COLO829 (cell line): ENCODE measurements at regions not wholly inside any gene's neighbourhood (a gene's known extent, or its start where the extent isn't known, plus 50 kb on each side); places are given as distances from the start of the nearest gene placed in this dataset.

ENCODE experiments used
- DNase-seq: peaks from one replicate; pipeline ENCODE4 v3.0.0; 2012; ENCODE audit warnings: low spot score

DNA sequence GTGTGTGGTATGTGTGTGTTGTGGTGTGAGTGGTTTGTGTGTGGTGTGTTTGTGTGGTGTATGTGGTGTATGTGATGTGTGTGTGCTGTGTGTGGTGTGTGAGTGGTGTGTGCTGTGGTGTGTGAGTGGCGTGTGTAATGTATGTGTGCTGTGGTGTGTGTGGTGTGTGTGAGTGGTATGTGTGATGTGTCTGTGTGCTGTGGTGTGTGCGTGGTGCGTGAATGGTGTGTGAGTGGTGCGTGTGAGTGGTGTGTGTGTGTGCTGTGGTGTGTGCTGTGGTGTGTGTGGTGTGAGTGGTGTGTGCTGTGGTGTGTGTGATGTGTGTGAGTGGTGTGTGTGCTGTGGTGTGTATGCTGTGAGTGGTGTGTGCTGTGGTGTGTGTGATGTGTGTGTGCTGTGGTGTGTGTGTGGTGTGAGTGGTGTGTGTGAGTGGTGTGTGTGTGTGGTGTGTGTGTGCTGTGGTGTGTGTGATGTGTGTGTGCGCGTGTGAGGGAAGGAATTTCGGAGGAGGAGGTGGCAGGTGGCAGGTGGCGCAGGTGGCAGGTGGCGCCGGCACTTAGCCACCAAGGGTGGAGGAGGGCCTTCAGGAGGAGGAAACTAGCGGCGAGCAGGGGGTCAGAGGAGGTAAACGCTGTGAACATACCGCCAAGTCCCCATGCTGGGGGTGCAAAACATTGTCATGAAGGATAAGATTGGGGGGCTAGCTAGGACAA is 191.8 kb downstream of the MELK start:
- DNase-seq = no peak

DNA sequence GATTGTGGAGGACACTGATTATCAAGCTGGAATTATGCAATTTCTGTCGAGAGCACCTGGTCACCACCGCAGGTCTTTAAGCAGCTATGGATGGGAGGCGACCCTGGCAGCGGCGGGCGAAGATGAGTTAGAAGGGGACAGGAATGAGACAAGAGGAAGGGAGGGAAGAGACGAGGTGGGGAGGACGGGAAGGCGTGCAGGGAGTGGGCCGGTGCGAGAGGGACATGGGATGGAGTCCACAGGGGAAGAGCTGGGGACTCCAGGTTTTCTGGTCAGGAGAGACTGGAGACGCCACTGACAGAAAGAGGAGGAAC is 192.3 kb downstream of the MELK start:
- no peak for DNase-seq

DNA sequence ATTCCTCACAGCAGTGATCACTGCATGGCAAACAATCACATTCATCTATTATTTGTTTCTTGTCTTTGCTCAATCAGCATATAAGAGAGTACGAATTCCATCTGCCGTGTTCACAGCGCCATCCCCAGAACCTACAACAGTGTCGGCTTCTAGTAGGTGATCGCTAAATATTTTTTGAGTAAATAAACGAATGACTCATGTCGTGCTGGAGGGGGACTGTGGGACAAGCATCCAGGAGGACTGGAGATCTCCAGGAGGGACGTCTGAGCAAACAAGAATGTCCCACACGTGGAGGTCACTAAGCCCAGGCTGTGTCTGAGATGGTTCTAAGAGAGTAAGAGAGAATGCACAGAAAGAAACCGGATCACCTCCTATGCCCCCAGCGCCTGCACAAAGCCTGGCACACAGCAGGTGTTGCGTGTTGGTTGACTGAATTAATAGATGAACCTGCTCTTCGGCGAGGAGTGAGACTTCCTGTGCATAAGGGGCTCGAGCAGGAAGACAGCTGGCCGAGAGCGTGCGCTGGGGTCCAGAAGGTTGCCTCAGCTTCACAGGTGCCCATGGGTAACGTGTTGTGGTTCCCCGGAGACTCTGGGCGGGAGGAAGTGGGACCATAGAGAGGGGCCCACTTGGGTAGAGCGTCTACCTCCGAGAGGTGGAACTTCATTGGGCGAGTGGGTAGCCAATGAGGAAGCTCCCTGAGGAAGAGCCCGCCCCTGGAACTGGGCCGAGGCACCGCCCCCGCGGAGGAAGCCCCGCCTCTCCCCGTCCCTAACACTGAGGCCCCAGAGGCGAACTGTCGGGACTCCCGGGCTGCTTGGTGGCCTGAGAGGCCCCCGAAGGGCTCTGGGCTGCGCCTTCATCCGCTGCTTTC is 193.0 kb downstream of the MELK start:
- peak; percentile 93 for DNase-seq

GRCh38 chr9:36768677-36769076 is 196.0 kb downstream of the MELK start:
- DNase-seq = no peak

DNA sequence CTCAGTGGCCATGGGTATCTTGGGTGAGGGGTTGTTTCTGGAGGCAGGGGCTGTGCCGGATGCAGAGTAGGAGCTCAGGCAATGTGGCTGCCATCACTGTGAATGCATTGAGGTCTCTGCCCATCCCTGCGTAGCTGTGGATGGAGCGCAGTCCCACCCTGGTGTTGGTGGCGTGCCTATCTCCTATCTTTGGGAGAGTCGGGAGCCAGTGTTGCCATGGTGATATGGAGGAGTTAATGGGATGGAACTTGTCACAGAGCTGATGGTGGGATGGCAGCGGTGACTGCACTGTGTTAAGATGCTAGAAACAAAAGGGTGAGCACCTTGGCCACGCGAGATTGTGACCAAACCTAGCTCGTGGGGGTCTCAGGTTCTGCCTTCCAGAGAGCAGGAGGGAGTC is 197.3 kb downstream of the MELK start:
- no peak for DNase-seq

- no peak for DNase-seq
Measured at GRCh38 chr9:36772449-36773403, 200.0 kb downstream of the MELK start.

DNA sequence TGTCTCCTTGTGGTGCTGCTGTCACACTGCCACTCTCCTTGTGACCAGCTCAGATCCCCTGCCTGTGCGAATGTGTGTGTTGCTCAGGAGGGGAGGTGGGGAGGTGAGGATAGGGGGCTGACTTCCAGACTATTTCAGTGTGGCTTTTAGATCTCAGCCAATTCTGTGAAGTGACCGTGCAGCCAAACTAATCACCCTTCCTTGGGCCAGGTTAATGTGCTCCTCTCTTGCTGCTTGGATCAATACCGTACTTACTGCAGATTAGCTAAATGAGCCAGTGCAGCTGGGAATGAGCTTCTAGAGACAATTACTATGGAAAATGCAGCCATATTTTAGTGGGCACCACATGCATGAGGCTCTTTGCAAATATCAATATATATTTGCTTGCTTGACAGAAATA is 206.0 kb downstream of the MELK start:
- DNase-seq = no peak

GRCh38 chr9:36779582-36779981 is 206.9 kb downstream of the MELK start:
- DNase-seq = no peak

DNA sequence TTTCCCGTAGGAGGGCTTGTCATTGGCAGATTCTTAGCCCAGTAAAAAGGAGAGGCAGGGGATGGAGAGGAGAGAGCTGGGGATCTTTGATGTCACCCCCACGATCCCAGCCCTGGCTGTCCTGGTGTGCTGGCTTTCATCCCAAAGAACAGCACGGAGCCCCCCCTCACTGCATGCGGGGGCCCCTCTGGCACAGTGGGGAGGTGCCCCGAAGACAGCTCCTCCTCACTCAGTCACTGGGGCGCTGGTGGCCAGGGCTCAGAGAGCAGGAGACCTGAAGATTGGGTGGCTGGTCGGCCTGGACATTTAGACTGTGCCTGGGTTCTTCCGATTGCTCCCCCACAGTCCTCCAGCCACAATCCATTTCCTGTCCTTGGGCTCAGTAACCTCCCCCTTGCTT is 207.5 kb downstream of the MELK start:
- no peak for DNase-seq

GRCh38 chr9:36781533-36781932 is 208.8 kb downstream of the MELK start:
- DNase-seq = peak; percentile 43
